Loucy (cell line): ENCODE measurements at regions not wholly inside any gene's neighbourhood (a gene's known extent, or its start where the extent isn't known, plus 50 kb on each side); places are given as distances from the start of the nearest gene placed in this dataset.

ENCODE experiments used
- H2AFZ ChIP-seq: fragments of 200-600 bp; sonication (generic); 2 replicates; pipeline ENCODE4 v1.6.0; 2016; ENCODE audit warnings: antibody characterized with exemption, mild to moderate bottlenecking, low read length, moderate library complexity
- H3F3A ChIP-seq: fragments of 200-600 bp; 2 replicates; pipeline ENCODE4 v1.6.0; 2016; ENCODE audit warnings: antibody characterized with exemption, low read depth, mild to moderate bottlenecking
- H3K27me3 ChIP-seq: fragments of 200-600 bp; sonication (generic); 2 replicates; pipeline ENCODE4 v1.6.1; 2014; ENCODE audit warnings: low read length, mild to moderate bottlenecking; ENCODE audit not compliant: insufficient read depth, poor library complexity, severe bottlenecking
- H3K36me3 ChIP-seq: fragments of 200-600 bp; sonication (generic); 2 replicates; pipeline ENCODE4 v1.6.1; 2016; ENCODE audit warnings: low read length; ENCODE audit not compliant: insufficient read depth
- H3K4me1 ChIP-seq: fragments of 200-600 bp; sonication (generic); 2 replicates; pipeline ENCODE4 v1.5.1; 2014; ENCODE audit warnings: low read length, mild to moderate bottlenecking; ENCODE audit not compliant: insufficient read depth, poor library complexity, severe bottlenecking
- H3K4me2 ChIP-seq: fragments of 200-600 bp; sonication (generic); 2 replicates; pipeline ENCODE4 v1.6.0; 2014; ENCODE audit warnings: antibody characterized with exemption, low read length, low read depth, mild to moderate bottlenecking; ENCODE audit not compliant: poor library complexity, severe bottlenecking
- H3K4me3 ChIP-seq: fragments of 200-600 bp; sonication (generic); 2 replicates; pipeline ENCODE4 v1.5.1; 2014; ENCODE audit warnings: low read length, mild to moderate bottlenecking, mixed read lengths; ENCODE audit not compliant: poor library complexity, severe bottlenecking
- H3K79me2 ChIP-seq: fragments of 200-600 bp; sonication (generic); 2 replicates; pipeline ENCODE4 v1.6.1; 2014; ENCODE audit warnings: low read length; ENCODE audit not compliant: insufficient read depth
- H3K9ac ChIP-seq: fragments of 200-600 bp; sonication (generic); 2 replicates; pipeline ENCODE4 v1.6.0; 2014; ENCODE audit warnings: mild to moderate bottlenecking, low read depth, low read length, moderate library complexity; ENCODE audit not compliant: poor library complexity, severe bottlenecking
- H3K9me2 ChIP-seq: fragments of 200-600 bp; sonication (generic); replicated peaks from 2 replicates; pipeline ENCODE4 v1.6.1; 2016; ENCODE audit warnings: low read depth, low read length, mixed read lengths
- H3K9me3 ChIP-seq: fragments of 200-600 bp; sonication (generic); 2 replicates; pipeline ENCODE4 v1.6.1; 2014; ENCODE audit warnings: mild to moderate bottlenecking, antibody characterized with exemption, low read length, low read depth; ENCODE audit not compliant: insufficient read depth
- H4K20me1 ChIP-seq: fragments of 200-600 bp; sonication (generic); 2 replicates; pipeline ENCODE4 v1.6.0; 2014; ENCODE audit warnings: antibody characterized with exemption, low read length, mild to moderate bottlenecking; ENCODE audit not compliant: insufficient read depth, poor library complexity, severe bottlenecking
- CTCF ChIP-seq: fragments of 200-600 bp; sonication (generic); conservative IDR thresholded peaks from 2 replicates; pipeline ENCODE4 v1.5.1; 2014; ENCODE audit warnings: mild to moderate bottlenecking, antibody characterized with exemption, low read length
- EZH2phosphoT487 ChIP-seq: fragments of 200-600 bp; IDR thresholded peaks from 2 replicates; pipeline ENCODE4 v1.6.1; 2018; ENCODE audit warnings: antibody characterized with exemption, mild to moderate bottlenecking, moderate library complexity, borderline replicate concordance

- TF ChIP-seq CTCF (no peak), EZH2phosphoT487 (no peak)
- no peak overlapping the region for H3K9ac ChIP-seq
- H2AFZ ChIP-seq, result no peak overlapping the region
Observed at GRCh38 chr3:181410870-181411269, 300.9 kb upstream of the SOX2 start.

GRCh38 chr3:181403876-181404660, 307.7 kb upstream of the SOX2 start:
- Histone ChIP-seq H3K9me3 (no peaks in the 10 kb centered on the region), H3K4me1 (no peaks in the 10 kb centered on the region)
- no peak for TF ChIP-seq EZH2phosphoT487
- no peak for TF ChIP-seq CTCF

More at GRCh38 chr3:181410870-181411269, 300.9 kb upstream of the SOX2 start:
- Histone ChIP-seq H3K4me1 (no peaks in the 10 kb centered on the region), H3K27me3 (no peaks in the 10 kb centered on the region), H3K9me2 (no peaks in the 10 kb centered on the region), H3K79me2 (no peaks in the 10 kb centered on the region), H3K4me2 (no peak overlapping the region), H4K20me1 (no peaks in the 10 kb centered on the region), H3K9me3 (no peaks in the 10 kb centered on the region), H3K4me3 (no peak overlapping the region), H3F3A (no peaks in the 10 kb centered on the region), H3K36me3 (no peaks in the 10 kb centered on the region)

GRCh38 chr3:181402347-181402746, 309.4 kb upstream of the SOX2 start:
- Histone ChIP-seq H3K9ac (no peak overlapping the region), H3K9me2 (no peaks in the 10 kb centered on the region), H3K4me3 (no peak overlapping the region), H3K27me3 (no peaks in the 10 kb centered on the region), H3F3A (no peaks in the 10 kb centered on the region), H3K79me2 (no peaks in the 10 kb centered on the region), H3K4me1 (no peaks in the 10 kb centered on the region), H3K4me2 (no peak overlapping the region), H3K36me3 (no peaks in the 10 kb centered on the region), H4K20me1 (no peaks in the 10 kb centered on the region), H3K9me3 (no peaks in the 10 kb centered on the region), H2AFZ (no peak overlapping the region)
- no peak for TF ChIP-seq EZH2phosphoT487
- no peak for TF ChIP-seq CTCF

More at GRCh38 chr3:181403876-181404660, 307.7 kb upstream of the SOX2 start:
- Histone ChIP-seq H3K4me2 (no peak overlapping the region), H3K9me2 (no peaks in the 10 kb centered on the region), H3K4me3 (no peak overlapping the region), H3K9ac (no peak overlapping the region), H4K20me1 (no peaks in the 10 kb centered on the region), H2AFZ (no peak overlapping the region), H3K79me2 (no peaks in the 10 kb centered on the region), H3K27me3 (no peaks in the 10 kb centered on the region), H3F3A (no peaks in the 10 kb centered on the region), H3K36me3 (no peaks in the 10 kb centered on the region)
